DMS53 (cell line): ENCODE measurements at regions not wholly inside any gene's neighbourhood (a gene's known extent, or its start where the extent isn't known, plus 50 kb on each side); places are given as distances from the start of the nearest gene placed in this dataset.
A peak's percentile ranks its signal among the peaks of the same experiment; 100 is the strongest.

Experiments used
- DNase-seq: peaks from one replicate; lab custom pipeline; 2025; lab: John Stamatoyannopoulos, UW

DNA sequence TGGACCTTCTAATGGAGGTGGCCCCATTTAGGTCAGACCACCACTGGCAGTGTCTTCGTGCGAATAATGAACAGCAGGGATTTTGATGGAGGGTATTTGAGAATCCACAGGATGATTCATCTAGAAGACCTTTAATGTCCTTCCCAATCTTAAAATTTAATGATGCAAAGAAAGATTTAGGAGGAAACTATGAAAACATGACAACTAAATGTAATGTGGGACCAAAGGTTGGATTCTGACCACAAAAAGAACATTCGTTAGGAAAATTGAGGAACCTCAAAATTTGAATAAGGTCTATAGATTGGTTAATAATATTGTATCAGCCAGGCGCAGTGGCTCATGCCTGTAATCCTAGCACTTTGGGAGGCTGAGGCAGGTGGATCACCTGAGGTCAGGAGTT is 78.2 kb upstream of the TMPO start:
- DNase-seq: no peak

- DNase-seq: no peak
Measured at GRCh38 chr12:98437806-98438595, 77.4 kb upstream of the TMPO start.

DNA sequence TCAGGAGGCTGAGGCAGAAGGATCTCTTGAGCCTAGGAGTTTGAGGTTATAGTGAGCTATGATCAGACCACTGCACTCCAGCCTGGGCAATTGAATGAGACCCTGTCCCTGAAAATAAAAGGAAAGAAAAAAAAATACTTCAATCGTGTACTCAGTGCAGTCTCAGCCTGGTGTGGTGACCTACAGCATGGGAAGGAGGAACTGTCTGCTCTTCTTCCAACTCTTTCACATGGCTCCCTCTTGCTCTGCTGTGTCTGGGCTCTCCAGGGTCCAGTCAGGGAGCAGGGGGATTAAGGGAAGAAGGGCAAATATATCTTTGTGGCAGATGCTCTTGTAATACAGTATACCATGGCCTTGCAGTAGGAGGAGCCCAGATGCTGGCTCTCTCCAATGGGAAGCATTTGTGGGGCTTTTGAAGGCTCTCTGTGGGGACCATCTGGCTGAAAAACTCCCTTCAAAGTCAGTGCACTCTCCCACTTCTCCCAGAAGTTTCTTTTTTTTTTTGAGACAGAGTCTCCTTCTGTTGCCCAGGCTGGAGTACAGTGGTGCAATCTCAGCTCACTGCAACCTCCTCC is 76.6 kb upstream of the TMPO start:
- no peak for DNase-seq

- no peak for DNase-seq
Measured at GRCh38 chr12:98439471-98439951, 75.9 kb upstream of the TMPO start.

DNA sequence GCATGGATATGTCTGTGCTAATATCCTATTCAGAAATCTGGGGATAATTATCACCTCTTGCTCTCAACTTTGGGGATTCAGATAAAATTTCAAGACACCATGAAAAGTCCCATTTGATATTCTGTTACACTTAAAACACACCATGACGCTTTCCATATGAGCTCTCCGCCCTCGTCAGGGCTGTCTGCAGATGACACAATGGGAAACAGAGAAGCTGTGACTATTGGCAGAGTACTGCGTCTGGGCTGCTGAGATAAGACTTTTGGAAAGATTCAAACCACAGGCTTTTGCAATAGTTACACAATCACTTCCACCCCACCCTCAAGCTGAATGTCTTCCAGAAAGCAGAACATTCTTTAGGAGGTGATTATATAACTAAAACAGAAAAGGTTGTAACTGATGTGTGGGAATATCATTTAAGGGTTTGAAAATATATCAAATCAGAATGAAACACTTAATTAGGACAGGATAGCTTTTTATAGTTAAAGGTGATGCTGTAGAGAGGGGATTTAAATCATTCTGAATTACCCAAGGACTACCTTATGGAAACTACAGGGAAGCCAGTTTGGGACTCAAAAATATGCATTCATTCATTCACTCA is 75.3 kb upstream of the TMPO start:
- DNase-seq: no peak

DNA sequence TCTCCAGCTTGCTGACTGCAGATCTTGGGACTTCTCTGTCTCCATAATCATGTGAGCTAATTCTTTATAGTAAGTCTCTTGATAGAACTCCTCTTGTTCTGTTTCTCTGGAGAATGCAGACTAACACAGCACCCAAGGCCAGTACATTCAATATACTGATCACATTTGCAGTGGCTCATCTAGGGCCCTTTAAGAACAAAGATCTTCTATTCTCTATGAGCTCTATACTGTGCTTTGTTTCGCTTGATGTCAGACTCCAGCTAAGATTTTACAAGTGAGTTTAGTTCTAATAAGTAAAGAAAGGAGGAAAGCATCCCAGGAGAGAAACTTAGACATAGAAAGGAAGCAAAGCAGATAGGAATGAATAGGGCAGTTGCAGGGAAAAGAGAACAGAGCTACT is 69.3 kb upstream of the TMPO start:
- DNase-seq: no peak

GRCh38 chr12:98446682-98447081 is 68.7 kb upstream of the TMPO start:
- no peak for DNase-seq

DNA sequence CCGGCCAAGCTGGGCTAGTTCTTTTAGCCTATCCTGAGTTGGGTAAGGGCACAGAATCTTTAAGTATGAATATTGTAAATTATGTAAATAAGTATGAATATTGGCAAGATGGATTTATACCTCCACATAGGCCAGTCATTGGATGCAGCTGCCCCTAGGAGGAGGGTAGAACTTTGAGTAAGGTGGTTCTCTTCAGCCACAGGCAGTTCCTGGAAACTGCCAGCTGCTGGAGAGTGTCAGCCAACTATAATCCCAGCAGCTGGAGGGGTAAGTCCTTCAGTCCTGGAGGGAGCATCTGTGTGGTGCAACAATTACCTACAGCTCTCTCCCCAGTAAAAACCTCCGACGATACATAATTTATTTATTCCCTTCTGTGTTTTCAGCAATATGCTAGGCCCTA is 65.8 kb upstream of the TMPO start:
- no peak for DNase-seq

DNA sequence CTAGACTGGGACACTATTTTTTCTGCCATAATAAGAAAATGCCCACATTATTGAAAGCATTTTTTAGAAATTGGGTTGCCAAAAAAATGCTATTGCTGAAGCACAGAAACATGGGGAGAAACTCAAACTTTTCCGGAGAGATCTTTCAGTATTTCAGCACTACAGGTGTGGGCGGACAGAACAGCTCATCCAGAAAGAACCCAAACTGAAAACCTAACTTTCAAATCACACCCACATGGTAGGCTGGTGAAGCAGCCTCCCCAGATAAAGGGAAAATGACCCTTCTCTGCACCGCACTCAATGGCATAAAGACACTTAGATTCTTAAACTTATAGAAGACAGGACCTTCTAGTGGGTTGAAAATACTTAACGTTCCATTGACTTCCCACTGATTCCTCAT is 62.3 kb upstream of the TMPO start:
- no peak for DNase-seq

- DNase-seq: no peak
Measured at GRCh38 chr12:98453492-98453891, 61.9 kb upstream of the TMPO start.

GRCh38 chr12:98456041-98456440 is 59.3 kb upstream of the TMPO start:
- peak; percentile 32 for DNase-seq

DNA sequence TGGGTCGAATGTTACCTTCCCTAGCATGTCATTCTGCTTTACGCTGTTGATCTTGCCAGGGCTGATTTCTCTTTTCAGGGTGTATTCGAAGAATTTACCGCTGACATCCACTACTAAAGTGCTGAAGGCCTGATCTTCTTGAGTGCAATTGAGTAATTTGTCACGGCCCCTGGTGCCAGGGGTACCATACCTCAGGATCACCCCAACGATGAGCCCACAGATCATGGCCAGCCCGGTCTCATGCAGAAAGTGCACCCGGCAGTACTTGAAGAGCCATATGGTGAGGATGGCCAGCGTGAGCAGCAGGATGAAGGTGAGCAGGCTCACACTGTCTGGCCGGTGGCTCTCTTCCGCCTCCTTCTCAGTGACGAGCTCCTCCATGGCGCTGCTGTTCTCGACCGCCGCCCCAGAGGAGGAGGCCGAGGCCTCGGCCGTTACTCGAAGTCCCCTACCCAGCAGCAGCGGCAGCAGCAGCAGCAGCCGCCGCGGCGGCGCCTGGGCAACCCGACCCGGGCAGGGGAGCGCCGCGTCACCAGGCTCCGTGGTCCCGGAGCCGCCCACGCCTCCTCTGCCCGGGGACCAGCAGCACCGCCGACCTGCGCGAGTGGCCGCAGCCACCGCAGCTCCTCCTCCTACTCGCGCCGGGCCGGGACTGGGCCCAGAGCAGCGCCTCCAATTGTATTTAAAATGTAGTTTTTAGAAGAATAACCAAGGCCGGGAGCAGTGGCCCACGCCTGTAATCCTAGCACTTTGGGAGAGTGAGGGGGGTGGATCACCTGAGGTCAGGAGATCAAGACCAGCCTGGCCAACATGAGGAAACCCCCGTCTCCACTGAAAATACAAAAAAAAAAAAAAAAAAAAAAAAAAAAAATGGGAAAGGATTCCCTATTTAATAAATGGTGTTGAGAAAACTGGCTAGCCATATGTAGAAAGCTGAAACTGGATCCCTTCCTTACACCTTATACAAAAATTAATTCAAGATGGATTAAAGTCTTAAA is 58.5 kb upstream of the TMPO start:
- peak; percentile 88 for DNase-seq

- DNase-seq: no peak
Measured at GRCh38 chr12:98464190-98464589, 51.2 kb upstream of the TMPO start.

DNA sequence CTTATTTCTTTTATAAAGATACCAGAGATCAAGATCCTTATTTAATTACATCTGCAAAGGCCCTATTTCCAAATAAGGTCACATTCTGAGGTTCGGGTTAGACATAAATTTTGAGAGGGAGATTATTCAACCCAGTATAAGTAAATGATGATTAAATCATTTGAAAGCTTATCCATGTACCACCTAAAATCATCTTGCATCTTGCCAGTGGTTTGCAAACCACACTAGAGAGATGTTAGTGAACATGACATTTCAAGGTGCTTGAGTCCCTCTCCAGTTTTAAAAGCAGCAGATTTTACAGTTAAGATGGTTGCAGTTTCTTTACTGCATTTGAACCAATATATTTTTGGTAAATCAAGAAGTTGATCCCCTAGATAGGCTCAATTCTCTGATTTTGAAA is 49.9 kb upstream of the TMPO start:
- DNase-seq: no peak
